GM23338 (cell line): ENCODE measurements at regions not wholly inside any gene's neighbourhood (a gene's known extent, or its start where the extent isn't known, plus 50 kb on each side); places are given as distances from the start of the nearest gene placed in this dataset.

ENCODE experiments used
- ATAC-seq: fragments of 200-7000 bp; cut with Tn5 transposase; 3 replicates; pipeline ENCODE4 v1.9.1; 2020
- DNase-seq: peaks from one replicate; pipeline ENCODE4 v3.0.0-alpha.2; 2015; ENCODE audit warnings: low spot score
- H2AFZ ChIP-seq: fragments of 200-600 bp; sonication (generic); 2 replicates; pipeline ENCODE4 v1.8.0; 2016; ENCODE audit warnings: antibody characterized with exemption, mild to moderate bottlenecking, moderate library complexity
- H3F3A ChIP-seq: fragments of 200-600 bp; sonication (generic); replicated peaks from 2 replicates; pipeline ENCODE4 v1.8.0; 2017; ENCODE audit warnings: antibody characterized with exemption, mixed run types, low read depth
- H3K27ac ChIP-seq: fragments of 200-600 bp; sonication (generic); 2 replicates; pipeline ENCODE4 v1.6.1; 2016; ENCODE audit warnings: low read depth
- H3K27me3 ChIP-seq: fragments of 200-600 bp; sonication (generic); 2 replicates; pipeline ENCODE4 v1.8.0; 2016; ENCODE audit warnings: mild to moderate bottlenecking, mixed run types, moderate library complexity; ENCODE audit not compliant: insufficient read depth
- H3K36me3 ChIP-seq: fragments of 200-600 bp; sonication (generic); 2 replicates; pipeline ENCODE4 v1.8.0; 2016; ENCODE audit warnings: mild to moderate bottlenecking; ENCODE audit not compliant: insufficient read depth
- H3K4me1 ChIP-seq: fragments of 200-600 bp; sonication (generic); 2 replicates; pipeline ENCODE4 v1.8.0; 2016; ENCODE audit warnings: mild to moderate bottlenecking, moderate library complexity; ENCODE audit not compliant: insufficient read depth
- H3K4me2 ChIP-seq: fragments of 200-600 bp; sonication (generic); 2 replicates; pipeline ENCODE4 v1.7.1; 2017; ENCODE audit warnings: mixed run types
- H3K4me3 ChIP-seq: fragments of 200-600 bp; sonication (generic); 2 replicates; pipeline ENCODE4 v1.6.1; 2016; ENCODE audit warnings: mixed run types
- H3K79me2 ChIP-seq: fragments of 200-600 bp; sonication (generic); replicated peaks from 2 replicates; pipeline ENCODE4 v1.8.0; 2017; ENCODE audit warnings: mild to moderate bottlenecking; ENCODE audit not compliant: insufficient read depth
- H3K9me2 ChIP-seq: fragments of 200-600 bp; sonication (generic); 2 replicates; pipeline ENCODE4 v1.8.0; 2017; ENCODE audit not compliant: insufficient read depth
- H4K20me1 ChIP-seq: fragments of 200-600 bp; sonication (generic); replicated peaks from 2 replicates; pipeline ENCODE4 v1.8.0; 2017; ENCODE audit warnings: mild to moderate bottlenecking; ENCODE audit not compliant: insufficient read depth
- H3K27ac Mint-ChIP-seq: 2 replicates; pipeline ENCODE4 v1.8.0; 2020; ENCODE audit warnings: inconsistent platforms, mild to moderate bottlenecking, moderate library complexity, mixed read lengths
- H3K27me3 Mint-ChIP-seq: 3 replicates; pipeline ENCODE4 v1.8.0; 2022; ENCODE audit warnings: low read depth, mild to moderate bottlenecking, moderate library complexity, mixed read lengths, inconsistent platforms; ENCODE audit not compliant: insufficient read depth, poor library complexity
- H3K36me3 Mint-ChIP-seq: 3 replicates; pipeline ENCODE4 v1.8.0; 2021; ENCODE audit warnings: low read depth, mild to moderate bottlenecking, inconsistent platforms, moderate library complexity, mixed read lengths
- H3K4me1 Mint-ChIP-seq: 3 replicates; pipeline ENCODE4 v1.8.0; 2020; ENCODE audit warnings: mild to moderate bottlenecking, inconsistent platforms, mixed read lengths
- H3K4me3 Mint-ChIP-seq: 3 replicates; pipeline ENCODE4 v1.8.0; 2021; ENCODE audit warnings: moderate library complexity, mild to moderate bottlenecking, inconsistent platforms, mixed read lengths
- H3K9me3 Mint-ChIP-seq: 3 replicates; pipeline ENCODE4 v1.8.0; 2020; ENCODE audit warnings: moderate library complexity, mild to moderate bottlenecking, inconsistent platforms, mixed read lengths
- CREB1 ChIP-seq: fragments of 250-450 bp; sonication (Bioruptor Pico); IDR thresholded peaks from 2 replicates; pipeline ENCODE4 v1.5.0; 2020; ENCODE audit warnings: low read depth, mild to moderate bottlenecking, moderate library complexity
- EZH2 ChIP-seq: fragments of 200-600 bp; sonication (generic); IDR thresholded peaks from one replicate; pipeline ENCODE4 v1.8.0; 2017; ENCODE audit warnings: antibody characterized with exemption, mild to moderate bottlenecking, low read depth; ENCODE audit not compliant: unreplicated experiment
- EZH2phosphoT487 ChIP-seq: fragments of 200-600 bp; sonication (generic); IDR thresholded peaks from one replicate; pipeline ENCODE4 v1.8.1; 2018; ENCODE audit warnings: antibody characterized with exemption; ENCODE audit not compliant: unreplicated experiment
- NANOG ChIP-seq: IDR thresholded peaks from 2 replicates; pipeline ENCODE4 v1.6.1; 2016; ENCODE audit warnings: antibody characterized with exemption, borderline replicate concordance
- POLR2AphosphoS5 ChIP-seq: IDR thresholded peaks from 2 replicates; pipeline ENCODE4 v1.6.1; 2016; ENCODE audit warnings: antibody characterized with exemption, low read depth
- STAT1 ChIP-seq: IDR thresholded peaks from one replicate; pipeline ENCODE4 v1.6.1; 2016; ENCODE audit warnings: antibody characterized with exemption; ENCODE audit not compliant: unreplicated experiment
- ZNF114 ChIP-seq: fragments of 250-450 bp; sonication (Bioruptor Pico); IDR thresholded peaks from 2 replicates; pipeline ENCODE4 v1.5.0; 2020; ENCODE audit warnings: mild to moderate bottlenecking, moderate library complexity
- ZNF331 ChIP-seq: fragments of 250-450 bp; sonication (Bioruptor Pico); IDR thresholded peaks from 2 replicates; pipeline ENCODE4 v1.5.0; 2020; ENCODE audit warnings: low read depth, mild to moderate bottlenecking, moderate library complexity
- ZNF462 ChIP-seq: fragments of 250-450 bp; sonication (Bioruptor Pico); IDR thresholded peaks from 2 replicates; pipeline ENCODE4 v1.5.0; 2020; ENCODE audit warnings: mild to moderate bottlenecking, moderate library complexity
- TF ChIP-seq, protein P1 (sequence below): IDR thresholded peaks from 2 replicates; pipeline ENCODE4 v1.6.1; 2016; ENCODE audit warnings: antibody characterized with exemption
- TF ChIP-seq, protein P2 (sequence below): IDR thresholded peaks from one replicate; pipeline ENCODE4 v1.6.1; 2018; ENCODE audit warnings: antibody characterized with exemption; ENCODE audit not compliant: unreplicated experiment

GRCh38 chr20:51303731-51304670 lies 238.5 kb downstream of the NFATC2 start:
- Histone ChIP-seq H3K9me2 (no peaks in the 10 kb centered on the region), H3K27me3 (peaks cover 6% of the 10 kb centered on the region; the same call in 1 of the 2 replicates), H3K4me3 (0 out of 2 replicates have a peak overlapping the region, but pooled peaks have one; percentile 10), H2AFZ (no peak overlapping the region), H3K4me1 (peaks cover 22% of the 10 kb centered on the region), H4K20me1 (no peaks in the 10 kb centered on the region), H3K36me3 (peaks cover 13% of the 10 kb centered on the region; the same call in 1 of the 2 replicates), H3K79me2 (no peaks in the 10 kb centered on the region), H3K27ac (no peak overlapping the region), H3K4me2 (no peak overlapping the region), H3F3A (0 out of 2 replicates have a peak, but pooled peaks cover 7% of the 10 kb centered on the region)
- no peak for TF ChIP-seq STAT1
- no peak for TF ChIP-seq NANOG
- TF ChIP-seq EZH2 = no peak
- no peak for TF ChIP-seq ZNF114 (CRISPR knock-in tag)
- no peak for TF ChIP-seq ZNF331 (CRISPR knock-in tag)
- TF ChIP-seq, protein P1, sequence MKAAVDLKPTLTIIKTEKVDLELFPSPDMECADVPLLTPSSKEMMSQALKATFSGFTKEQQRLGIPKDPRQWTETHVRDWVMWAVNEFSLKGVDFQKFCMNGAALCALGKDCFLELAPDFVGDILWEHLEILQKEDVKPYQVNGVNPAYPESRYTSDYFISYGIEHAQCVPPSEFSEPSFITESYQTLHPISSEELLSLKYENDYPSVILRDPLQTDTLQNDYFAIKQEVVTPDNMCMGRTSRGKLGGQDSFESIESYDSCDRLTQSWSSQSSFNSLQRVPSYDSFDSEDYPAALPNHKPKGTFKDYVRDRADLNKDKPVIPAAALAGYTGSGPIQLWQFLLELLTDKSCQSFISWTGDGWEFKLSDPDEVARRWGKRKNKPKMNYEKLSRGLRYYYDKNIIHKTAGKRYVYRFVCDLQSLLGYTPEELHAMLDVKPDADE = no peak
- TF ChIP-seq CREB1 (CRISPR knock-in tag) = no peak
- TF ChIP-seq, protein P2, sequence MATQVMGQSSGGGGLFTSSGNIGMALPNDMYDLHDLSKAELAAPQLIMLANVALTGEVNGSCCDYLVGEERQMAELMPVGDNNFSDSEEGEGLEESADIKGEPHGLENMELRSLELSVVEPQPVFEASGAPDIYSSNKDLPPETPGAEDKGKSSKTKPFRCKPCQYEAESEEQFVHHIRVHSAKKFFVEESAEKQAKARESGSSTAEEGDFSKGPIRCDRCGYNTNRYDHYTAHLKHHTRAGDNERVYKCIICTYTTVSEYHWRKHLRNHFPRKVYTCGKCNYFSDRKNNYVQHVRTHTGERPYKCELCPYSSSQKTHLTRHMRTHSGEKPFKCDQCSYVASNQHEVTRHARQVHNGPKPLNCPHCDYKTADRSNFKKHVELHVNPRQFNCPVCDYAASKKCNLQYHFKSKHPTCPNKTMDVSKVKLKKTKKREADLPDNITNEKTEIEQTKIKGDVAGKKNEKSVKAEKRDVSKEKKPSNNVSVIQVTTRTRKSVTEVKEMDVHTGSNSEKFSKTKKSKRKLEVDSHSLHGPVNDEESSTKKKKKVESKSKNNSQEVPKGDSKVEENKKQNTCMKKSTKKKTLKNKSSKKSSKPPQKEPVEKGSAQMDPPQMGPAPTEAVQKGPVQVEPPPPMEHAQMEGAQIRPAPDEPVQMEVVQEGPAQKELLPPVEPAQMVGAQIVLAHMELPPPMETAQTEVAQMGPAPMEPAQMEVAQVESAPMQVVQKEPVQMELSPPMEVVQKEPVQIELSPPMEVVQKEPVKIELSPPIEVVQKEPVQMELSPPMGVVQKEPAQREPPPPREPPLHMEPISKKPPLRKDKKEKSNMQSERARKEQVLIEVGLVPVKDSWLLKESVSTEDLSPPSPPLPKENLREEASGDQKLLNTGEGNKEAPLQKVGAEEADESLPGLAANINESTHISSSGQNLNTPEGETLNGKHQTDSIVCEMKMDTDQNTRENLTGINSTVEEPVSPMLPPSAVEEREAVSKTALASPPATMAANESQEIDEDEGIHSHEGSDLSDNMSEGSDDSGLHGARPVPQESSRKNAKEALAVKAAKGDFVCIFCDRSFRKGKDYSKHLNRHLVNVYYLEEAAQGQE = no peak
- TF ChIP-seq ZNF462 = no peak
- no peak for TF ChIP-seq EZH2phosphoT487
- TF ChIP-seq POLR2AphosphoS5 = no peak
- Mint-ChIP-seq H3K4me3 (no peak overlapping the region), H3K9me3 (peaks cover 65% of the 10 kb centered on the region), H3K27me3 (peaks cover 15% of the 10 kb centered on the region), H3K4me1 (peaks cover 41% of the 10 kb centered on the region), H3K36me3 (peaks cover 46% of the 10 kb centered on the region), H3K27ac (no peak overlapping the region)
- no peak for DNase-seq
- ATAC-seq = no peak
